HG02571 (cell line): ENCODE measurements at regions not wholly inside any gene's neighbourhood (a gene's known extent, or its start where the extent isn't known, plus 50 kb on each side); places are given as distances from the start of the nearest gene placed in this dataset.
A peak's percentile ranks its signal among the peaks of the same experiment; 100 is the strongest.
"Not testable (repeated sequence)": the region's sequence is repeated elsewhere in the genome, so short reads cannot be mapped to it uniquely, and the experiment has no call there.

ENCODE experiments used
- ATAC-seq: cut with Tn5 transposase; IDR thresholded peaks from one replicate; pipeline ENCODE4 v1.9.1; 2021; ENCODE audit warnings: mild to moderate bottlenecking, moderate library complexity; ENCODE audit not compliant: unreplicated experiment

DNA sequence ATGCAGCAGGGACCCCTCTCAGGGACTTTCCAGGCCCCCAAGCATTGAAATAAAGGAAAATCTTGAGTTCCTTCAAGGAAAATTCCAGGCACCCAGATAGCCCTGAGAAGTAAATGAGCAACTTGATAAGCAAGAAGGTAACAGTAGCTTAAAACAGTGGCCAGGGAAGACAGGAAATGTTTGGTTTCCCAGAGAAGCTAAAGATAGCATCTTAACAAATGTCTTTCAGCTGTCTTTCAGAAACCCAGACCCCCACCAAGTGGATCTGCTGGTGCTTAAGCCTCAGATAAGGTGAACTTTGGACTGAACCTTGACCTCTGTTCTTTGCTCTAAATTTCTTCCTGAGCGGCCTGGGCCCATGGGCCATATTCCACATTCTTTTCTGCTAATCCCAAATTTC, 117.8 kb upstream of the CST7 start:
- no peak for ATAC-seq

DNA sequence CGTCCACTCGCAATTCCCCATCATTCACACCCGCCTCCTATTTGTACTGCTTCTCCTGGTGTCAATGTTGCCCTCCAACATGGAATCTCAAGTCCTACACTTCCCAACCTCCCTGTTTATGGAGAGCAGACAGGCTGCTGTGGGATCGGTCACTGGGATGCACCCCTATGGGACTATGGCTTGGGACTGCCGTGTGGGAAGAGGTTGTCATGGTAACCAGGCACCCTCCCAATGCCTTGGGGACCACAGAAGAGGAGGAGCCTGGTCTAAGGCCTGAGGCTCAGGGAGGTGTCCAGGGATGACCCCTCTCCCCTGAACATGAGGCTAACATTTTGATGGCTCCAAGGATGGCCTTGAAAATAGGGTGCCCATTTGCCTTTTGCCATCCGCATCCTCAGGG, 116.6 kb upstream of the CST7 start:
- no peak for ATAC-seq

DNA sequence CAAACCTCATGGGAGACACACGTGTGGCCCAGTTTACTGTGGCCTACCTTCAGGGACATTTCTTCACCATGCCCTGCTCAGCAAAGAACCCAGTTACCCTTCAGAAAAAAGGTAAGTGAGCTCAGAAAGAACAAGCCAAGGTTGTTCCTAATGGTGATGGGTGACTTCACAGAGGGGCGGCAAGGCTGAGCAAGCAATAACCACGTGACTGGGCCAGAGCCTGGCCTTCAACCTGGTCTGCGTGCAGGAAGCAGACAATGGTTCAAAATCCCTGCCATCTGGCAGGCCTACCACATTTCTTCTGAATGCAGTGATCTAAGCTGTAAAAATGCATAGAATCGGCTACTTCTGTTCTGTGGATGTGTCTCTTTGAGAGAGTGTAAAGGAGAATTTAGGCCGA, 115.5 kb upstream of the CST7 start:
- no peak for ATAC-seq

DNA sequence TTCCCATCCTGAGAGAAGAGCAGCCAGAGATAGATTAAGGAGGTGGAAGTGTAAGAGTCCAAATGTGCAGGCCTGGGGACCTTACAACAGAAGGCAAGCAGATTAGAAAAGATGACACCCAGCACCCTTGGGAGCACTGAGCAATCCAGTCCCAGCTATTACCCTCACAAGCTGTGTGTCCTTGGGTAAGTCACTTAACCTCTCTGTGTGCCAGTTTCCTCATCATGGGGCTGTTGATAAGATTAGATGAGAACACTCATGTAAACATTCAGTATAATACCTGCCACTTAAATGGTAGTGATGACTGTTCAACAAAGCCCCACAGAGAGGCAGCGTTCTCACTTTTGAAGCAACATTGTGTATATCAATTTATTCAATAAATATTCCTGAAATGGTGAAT, 114.8 kb upstream of the CST7 start:
- no peak for ATAC-seq

DNA sequence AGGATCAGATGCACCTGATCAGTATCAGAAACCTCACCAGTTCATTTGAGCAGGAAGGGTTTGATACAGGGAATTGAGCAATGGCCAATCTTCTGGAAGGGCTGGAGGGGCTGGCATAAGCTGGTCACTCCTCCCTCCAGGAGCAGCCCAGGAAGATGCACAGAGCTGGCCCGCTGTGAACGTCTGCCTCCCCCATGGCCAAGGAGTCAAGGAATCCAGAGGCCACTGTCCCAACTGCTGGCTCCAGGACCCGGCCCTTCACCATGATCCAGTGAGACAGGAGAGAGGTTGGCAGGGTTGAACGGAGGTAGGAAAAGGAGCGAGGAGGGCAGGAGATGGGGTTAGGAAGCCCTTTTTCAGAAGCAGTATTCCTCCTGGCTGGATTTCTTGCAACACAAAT, 113.9 kb upstream of the CST7 start:
- ATAC-seq = no peak

DNA sequence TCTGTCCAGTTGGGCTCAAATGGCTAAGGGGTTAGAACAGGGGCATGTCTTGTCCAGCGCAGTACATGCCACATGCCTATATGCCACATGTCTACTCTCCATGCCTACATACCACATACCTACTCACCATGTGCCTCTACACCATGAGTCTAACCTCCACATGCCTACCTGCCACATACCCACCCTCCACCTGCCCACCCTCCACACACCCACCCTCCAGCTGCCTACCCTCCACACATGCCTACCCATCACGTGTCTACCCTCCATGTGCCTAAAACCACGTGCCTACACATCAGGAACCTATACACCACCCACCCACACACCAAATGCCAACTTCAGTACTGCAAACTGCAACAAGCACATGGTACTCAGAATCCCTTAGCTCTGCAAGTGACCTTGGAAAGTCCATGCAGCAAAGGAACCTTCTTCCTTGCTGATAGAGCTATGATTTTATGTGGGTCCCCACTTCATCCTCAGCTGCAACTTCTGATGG, 113.0 kb upstream of the CST7 start:
- no peak for ATAC-seq

DNA sequence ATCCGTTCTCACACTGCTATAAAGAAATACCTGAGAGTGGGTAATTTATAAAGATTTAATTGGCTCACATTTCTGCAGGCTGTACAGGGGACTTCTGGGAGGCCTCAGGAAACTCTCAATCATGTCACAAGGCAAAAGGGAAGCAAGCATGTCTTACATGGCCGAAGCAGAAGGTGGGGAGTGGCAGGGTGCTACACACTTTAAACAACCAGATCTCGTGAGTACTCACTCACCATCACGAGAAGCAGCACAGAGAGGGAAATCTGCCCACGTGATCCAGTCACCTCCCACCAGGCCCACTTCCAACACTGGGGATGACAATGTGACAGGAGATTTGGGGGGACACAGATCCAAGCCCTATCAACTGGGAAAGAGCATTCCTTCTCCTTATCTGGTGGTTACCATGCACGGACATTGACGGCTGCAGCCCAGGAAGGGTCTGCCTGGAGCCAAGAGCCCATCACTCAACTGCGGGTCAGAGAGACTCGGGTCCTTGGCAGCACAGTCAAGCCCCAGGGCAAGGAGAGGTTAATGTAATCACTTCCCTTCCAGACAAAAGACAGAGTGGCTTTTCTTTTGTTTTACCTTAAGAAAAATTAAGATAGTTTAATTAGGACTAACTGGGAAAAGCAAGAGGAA, 112.3 kb upstream of the CST7 start:
- ATAC-seq = no peak

DNA sequence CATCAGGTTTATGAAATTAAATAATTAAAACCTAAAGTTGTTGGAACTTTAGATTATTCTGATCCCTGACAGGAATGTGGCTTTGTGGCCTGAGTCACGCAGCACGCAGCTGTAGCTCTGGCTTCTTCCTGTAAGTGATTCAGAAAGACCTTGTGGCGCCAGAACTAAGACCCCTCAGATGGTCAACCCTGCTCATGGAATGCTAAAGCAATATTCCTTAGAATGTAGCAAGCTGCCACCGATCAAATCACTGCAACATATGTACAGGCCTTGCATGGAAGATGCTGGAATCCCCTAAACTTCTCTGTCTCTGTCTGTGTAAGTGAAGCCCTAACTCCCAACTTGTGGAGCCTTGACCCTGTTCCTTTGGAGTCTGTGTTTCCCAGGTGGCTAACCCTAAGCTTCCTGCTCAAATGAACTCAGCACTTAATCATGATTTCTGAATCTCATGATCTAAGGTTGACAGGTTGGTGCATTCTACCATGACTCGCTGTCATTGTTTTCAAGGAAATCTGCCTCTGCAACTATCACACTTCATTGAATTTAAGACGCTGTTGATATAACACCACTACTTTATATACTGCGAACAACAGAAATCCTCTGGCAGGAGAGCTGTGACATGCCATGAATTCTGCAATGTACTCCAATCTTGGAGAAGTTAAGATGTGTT, 111.2 kb upstream of the CST7 start:
- no peak for ATAC-seq

DNA sequence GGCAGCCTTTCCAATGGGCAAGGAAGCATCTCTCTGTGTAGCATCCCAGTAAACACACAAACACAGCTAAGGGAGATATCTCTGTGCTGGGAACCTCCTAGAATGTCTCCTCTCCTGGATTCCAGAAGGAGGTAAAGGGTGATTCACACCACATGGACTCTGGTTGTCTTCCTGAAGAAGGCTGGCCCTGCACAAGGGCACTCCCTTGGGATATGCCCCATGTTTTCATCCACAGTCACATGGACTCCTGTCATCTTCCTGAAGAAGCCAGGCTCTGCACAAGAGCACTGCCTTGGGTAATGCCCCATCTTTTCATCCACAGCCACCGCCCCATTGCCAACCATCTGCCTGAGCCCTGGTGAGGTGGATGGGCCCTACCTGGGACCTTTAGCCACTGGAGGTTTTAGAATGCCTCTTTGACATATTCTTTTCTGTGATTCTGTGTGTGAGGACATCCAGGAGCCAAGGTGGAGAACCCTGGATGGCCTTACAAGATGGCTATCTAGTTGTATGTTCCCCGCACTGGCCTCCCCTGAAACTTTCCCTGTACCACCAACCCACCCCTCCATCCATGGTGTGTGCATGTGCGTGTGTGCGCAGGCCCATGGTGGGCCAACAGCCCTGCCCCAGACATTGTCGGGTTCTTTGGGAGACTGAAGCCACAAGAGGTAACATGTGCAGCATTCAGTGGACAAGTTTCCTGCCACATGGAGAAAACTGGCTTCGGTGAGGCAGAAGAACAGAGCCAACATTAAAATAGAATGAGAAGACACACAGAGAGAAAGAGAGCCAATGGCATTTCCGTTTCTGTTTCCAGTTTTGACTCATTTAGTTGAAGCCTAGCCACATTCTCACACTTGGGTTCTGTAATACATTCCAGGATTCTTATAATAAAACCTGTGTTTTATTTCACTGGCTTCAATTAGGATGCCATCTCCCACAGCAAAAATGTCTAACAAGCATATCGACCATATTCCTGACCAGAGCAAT, 110.2 kb upstream of the CST7 start:
- ATAC-seq = no peak

DNA sequence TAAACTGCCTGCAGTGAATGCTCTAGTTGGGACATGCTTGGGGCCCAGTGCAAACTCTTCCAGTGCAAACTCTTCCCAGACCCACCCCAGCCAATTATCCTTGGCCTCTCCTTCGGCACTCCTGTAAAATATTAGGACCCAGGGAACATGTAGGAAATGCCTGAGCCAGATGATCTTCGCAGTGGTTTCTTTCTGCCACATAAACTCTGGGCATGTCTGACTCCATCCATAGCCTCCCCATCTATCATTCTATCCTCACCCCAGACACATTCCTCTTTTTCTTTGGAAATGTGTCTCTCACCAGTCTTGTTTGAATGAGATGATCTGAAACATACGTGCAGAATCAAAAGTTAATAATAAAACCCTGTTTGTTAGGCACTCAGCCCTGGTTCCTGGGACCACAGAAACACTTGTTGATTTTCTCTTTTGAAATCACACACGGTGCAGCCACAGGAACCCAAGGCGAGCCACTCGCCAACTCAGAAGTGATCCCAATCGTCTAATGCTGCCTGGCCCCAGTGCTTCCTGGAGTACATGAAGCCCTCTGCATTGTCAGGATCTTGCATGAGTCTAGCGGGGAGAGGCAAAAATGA, 108.9 kb upstream of the CST7 start:
- no peak for ATAC-seq

DNA sequence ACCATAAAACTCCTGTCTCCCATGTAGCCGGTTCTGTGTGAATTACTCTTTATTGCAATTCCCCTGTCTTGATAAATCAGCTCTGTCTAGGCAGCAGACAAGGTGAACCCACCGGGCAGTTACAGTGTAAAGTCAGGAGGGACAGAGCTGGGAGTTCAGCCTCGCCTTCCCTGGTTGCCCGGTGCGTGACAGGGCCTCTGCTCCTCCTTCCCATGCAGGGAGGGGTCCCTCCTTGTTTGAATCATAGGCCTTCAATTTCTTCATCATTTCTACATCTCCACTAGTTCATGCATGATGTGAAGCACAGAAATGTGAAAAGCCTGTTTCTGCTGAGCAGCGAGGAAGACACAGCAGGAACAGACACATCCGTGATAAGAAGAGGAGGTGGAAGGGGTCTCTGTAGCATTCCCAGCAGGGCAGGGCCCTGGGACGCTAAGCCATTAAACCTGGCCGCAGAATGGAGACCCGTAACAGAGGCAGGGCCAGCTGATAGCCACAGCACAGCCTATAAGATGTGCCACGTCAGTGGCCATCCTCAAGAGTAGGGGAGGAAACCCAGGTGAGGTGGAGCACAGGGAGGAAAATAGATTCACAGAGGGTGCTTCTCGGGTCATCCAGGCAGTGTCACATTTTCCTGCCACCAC, 106.7 kb upstream of the CST7 start:
- no peak for ATAC-seq

DNA sequence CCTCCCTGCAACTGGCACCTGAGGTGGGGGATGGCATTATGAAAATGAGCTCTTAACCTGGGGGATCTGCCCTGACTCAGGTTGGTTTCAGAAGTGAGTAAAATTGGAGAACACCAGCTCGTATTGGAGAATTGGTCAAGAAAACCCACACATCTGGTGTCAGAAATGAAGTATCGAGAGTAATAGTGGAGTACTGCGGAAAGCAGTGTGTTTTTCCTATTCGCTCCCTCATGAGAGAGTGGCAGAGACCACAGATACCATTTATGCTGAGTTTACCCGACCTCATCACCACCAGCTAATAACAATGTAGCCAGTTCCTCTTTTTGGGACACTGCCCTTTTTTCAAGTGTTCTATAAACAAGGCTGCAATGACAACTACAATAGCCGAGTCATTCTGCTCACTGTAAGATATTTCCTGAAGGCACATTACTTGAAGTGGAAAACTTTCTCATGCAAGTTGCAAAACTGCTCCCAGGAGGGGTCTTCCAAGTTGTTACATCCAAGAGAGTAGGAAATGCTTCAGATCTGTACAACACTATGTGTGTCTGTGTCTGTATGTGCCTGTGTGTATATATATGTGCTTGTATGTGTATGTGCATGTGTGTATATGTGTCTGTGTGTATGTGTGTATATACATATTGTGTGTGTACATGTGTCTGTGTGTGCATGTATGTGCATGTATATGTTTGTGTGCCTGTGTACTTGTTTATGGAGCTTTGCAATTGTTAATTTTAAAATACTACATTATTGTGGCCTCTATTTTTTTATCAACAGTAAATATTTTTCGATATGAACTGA, 106.0 kb upstream of the CST7 start:
- peak; percentile 92 for ATAC-seq

DNA sequence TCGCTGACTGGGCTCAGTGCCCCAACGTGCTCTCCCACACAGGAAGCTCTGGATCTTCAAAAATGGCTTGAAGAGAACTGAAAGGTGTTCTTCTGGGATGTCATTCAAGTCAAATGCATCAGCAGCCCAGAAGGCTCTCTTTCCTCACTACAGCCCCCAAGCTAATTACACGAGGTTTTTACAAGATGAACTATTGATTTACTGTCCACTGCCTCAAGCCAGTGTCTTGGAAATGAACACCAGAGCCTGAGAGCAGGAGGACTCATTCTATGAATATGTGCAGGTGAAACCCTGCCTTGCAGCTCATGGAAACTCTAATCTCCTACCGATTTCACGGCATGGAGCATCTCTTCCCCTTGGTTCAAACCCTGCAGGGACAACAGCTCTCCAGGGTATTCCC, 98.9 kb upstream of the CST7 start:
- ATAC-seq = no peak

DNA sequence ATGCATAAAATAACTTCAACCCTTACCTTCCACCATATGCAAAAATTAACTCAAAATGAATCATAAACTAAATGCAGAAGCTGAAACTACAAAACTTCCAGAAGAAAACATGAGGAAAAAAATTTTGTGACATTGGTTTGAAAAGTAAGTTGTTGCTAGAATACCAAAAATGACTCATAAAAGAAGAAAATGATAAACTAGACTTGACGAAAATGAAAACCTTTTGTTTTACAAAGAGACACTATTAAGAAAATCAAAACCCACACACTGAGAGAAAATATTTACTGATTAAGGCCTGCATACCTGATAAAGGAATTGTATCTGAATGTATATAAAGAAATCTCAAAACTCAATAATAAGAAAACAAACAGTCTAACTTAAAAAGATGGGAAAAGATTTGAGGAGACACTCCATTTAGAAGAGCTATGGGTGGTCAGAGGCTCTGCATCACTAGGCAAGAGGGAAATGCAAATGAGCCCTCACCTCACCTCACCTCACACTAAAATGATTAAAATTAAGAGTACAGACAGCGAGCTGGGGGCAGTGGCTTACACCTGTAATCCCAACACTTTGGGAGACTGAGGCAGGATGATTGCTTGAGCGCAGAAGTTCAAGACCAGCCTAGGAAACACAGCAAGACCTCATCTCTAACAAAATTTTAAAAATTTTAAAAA, 97.6 kb upstream of the CST7 start:
- no peak for ATAC-seq

DNA sequence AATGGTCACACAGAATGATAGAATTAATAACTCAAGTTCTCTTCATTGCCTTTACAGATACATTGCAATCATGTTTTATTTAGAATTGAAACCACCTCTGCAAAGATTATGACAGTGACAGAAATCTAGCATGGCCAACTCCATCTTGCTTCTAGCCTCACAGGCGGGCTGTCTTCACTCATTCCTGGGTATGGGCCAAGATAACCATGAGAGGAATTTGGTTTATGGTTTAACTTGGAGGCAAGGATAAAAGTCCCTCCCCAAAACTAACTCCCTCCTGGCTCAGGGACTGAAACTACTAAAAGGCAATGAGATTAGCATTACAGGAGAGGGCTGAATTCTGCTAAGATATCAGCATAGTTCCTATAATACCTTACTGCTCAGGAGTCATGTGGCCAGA, 95.2 kb upstream of the CST7 start:
- ATAC-seq = no peak

DNA sequence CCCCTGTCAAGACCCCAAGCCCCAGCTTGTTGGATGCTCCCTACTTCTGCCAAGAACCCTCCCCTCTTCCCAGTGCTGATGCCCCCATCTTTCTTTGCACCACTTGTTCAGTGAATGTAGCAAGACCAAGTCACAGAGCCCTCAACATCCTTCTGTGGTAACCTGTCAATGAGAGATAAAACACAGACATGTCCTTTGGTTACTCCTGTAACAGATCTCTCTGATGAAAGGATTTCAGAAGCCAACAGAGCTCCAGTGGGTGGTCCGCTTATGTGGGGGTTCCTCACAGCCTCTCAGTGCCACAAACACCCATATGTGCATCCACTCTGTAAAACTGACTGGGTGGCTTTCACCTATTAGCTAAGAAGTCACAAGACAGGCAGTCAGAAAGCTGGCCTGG, 93.2 kb upstream of the CST7 start:
- ATAC-seq = no peak

DNA sequence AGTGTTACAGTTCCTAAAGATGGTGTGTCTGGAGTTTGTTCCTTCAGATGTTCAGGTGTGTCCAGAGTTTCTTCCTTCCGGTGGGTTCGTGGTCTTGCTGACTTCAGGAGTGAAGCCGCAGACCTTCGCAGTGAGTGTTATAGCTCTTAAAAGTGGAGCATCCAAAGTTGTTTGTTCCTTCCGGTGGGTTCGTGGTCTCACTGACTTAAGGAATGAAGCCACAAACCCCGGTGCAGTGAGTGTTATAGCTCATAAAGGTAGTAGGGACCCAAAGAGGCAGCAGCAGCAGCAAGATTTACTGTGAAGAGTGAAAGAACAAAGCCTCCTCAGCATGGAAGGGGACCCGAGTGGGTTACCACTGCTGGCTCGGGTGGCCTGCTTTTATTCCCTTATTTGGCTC, 90.6 kb upstream of the CST7 start:
- ATAC-seq = not testable (repeated sequence)

DNA sequence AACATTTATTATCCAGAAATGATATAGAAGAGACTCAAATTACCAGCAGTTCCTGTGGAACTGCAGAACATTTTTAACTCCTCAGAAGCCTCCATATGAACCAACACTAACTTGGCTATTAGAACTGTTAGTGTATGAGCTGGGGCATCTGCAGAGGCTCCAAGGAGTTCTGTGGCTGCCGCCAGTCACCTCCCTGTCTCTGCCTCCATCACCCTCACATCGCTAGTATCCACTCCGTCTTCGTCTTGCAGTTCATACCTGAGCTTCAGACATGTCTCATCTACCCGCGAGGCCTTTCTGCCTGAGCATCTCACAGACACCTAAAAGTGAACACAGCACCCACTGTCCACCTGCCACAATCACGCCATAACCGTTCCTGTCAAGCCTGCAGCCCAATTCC, 89.5 kb upstream of the CST7 start:
- ATAC-seq = no peak

DNA sequence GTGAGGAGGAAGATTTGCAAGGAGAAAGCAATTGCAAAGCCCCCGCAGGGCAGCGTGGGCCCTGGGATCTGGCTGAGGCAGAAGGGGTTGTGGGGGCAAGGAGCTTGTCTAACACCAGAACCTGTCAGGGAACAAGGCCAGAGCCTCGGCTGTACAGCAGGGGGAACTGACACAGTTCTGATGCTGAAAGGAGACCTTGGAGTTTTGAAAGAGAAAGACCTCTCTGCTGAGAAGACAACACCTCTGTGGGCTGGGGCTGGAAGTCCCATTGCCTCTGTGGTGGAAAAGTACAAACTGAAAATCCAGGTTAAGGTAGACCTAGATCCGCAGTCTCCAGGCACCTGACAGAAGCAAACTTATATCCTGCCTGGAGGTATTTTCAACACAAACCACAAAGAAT, 86.9 kb upstream of the CST7 start:
- no peak for ATAC-seq
